NCI-H1105 (cell line): ENCODE measurements at regions not wholly inside any gene's neighbourhood (a gene's known extent, or its start where the extent isn't known, plus 50 kb on each side); places are given as distances from the start of the nearest gene placed in this dataset.

Experiments used
- DNase-seq: peaks from one replicate; lab custom pipeline; 2025; lab: John Stamatoyannopoulos, UW

DNA sequence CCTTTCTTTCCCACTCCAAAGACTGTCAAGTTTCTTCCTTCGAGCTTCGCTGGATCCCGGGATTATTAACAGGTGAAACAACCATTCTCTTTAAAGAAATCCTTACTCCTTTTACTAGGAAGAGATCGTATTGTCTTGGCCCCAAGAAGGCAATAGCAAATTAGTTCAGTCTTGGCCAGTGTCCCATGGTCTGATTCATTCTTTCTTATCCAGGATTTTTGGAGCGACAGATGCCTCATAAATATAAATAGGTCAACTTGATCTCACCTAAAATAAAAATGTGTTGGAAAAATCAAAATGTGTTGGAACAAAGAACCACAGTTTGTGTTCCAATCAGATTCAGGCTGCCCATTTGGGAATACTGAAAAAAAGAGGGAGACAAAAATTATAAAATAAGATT is 140.1 kb upstream of the TMEM108 start:
- DNase-seq, result no peak

GRCh38 chr3:132892956-132893355 is 145.2 kb upstream of the TMEM108 start:
- DNase-seq, result no peak

DNA sequence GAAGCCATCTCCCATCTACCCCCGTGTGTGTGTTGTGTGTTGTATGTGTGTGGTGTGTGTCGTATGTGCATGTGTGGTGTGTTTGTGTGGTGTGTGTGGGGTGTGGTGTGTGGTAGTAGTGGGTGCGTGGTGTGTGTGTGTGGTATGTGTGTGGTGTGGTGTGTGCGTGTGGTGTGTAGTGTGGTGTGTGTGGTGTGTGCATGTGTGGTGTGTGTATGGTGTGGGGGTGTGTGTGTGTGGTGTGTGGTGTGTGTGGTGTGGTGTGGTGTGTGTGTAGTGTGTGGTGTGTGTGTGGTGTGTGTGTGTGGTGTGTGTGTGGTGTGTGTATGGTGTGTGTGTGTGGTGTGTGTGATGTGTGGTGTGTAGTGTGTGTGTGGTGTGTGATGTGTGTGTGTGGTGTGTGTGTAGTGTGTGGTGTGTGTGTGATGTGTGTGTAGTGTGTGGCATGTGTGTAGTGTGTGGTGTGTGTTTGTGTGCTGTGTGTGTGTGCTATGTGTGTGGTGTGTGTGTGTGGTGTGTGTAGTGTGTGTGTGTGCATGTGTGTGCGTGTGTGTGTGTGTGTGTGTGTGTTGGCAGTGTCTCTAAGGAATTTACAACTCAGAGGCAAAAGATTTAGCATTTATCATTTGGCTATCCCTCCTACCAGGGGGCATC is 156.3 kb upstream of the TMEM108 start:
- DNase-seq, result no peak

DNA sequence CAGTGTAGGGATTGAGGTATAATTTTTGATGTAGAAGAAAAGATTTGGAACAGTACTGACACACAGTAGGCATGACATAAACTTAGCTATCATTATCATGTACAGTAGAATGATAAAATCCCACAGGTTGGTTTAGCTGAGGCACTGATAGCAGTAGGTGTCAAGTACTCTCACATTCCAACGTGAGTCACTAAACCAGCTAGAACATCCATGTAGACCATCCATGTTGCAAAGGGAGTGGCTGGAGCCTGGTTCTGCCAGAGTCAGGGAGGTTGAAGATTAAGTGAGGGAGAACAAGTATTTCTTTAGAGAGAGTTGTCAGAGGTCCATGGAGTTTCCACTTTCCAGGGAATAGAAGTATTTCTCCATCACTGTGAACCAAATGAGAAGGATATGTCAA is 157.2 kb upstream of the TMEM108 start:
- no peak for DNase-seq

- no peak for DNase-seq
Observed at GRCh38 chr3:132879656-132880055, 157.4 kb upstream of the NPHP3 start.

- no peak for DNase-seq
Observed at GRCh38 chr3:132874701-132875100, 152.5 kb upstream of the NPHP3 start.

DNA sequence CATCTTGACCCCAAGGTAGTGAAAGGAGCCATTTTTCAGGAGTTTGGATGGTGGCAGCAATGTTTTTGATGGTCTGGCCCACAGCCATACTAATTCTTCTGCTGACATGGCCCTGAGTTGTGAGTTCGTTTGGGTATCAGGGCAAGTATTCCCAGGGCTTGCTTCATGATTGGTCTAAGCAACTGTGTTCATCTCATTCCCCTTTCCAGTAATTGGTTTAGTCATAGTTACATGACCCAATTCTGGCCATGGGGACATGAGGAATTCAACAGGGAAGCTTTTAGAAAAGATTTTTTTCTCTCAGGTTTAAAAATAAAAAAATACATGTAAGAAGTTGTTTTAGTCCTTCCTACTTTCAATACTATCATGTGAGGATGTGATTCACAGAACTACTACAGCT is 150.5 kb upstream of the NPHP3 start:
- DNase-seq, result no peak

- DNase-seq, result no peak
Observed at GRCh38 chr3:132871956-132872355, 149.7 kb upstream of the NPHP3 start.

GRCh38 chr3:132870541-132870940 is 148.3 kb upstream of the NPHP3 start:
- DNase-seq, result peak; percentile 83

- DNase-seq, result no peak
Observed at GRCh38 chr3:132867956-132868355, 145.7 kb upstream of the NPHP3 start.

DNA sequence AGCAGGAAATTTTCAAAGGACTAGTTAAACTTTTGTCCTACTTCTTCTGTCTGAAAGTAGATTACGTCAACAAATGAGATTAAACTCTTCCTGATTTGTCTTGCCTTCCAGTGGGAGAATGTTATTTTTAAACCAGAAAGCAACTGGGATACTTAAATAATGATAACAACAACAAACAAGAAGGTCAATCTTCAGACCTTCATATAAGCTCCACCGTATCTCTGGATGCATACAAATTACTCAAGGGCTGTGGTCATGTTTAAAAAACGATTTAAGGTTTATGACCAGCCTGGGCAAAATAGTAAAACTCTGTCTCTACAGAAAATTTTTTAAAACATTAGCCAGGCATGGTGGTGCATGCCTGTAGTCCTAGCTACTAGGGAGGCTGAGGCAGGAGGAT is 145.3 kb upstream of the NPHP3 start:
- no peak for DNase-seq

GRCh38 chr3:132857317-132857716 is 135.1 kb upstream of the NPHP3 start:
- no peak for DNase-seq

GRCh38 chr3:132854856-132855535 is 132.8 kb upstream of the NPHP3 start:
- DNase-seq, result no peak

DNA sequence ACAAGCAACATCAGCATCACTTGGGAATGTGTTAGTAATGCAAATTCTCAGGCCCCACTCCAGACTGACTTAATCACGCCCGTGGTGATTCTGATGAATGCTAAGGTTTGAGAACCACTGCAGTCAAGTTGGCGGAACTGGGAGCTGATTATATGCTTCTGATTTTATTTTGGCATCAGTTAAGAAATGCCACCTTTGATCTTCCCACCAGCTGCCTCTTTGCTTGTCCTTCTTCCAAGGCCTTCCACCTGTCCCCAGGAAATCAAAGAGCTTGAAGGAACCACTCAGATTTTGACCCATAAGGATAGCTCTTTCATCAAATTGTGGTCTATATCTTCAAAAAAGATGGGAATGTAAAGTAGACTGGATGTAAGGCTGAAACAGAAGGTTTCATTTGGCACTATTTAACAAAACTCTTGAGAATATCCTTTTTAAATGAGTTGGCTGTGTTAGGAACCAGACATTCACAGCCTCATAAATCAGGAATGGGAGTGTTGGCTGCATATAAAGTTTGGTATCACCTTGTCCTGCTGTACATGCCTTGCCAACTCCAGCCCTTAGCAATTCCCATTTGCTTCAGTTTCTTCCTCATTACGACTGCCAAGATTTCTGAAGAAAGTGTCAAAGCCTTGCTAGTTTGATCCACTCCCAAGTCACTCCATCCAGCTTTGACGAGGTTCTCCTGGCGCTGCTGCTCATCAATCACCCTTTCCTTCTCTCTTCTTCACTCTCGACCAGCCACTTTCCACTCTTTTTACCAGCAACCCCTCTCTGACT is 125.8 kb upstream of the NPHP3 start:
- DNase-seq, result no peak

- DNase-seq, result no peak
Observed at GRCh38 chr3:132843851-132844553, 121.8 kb upstream of the NPHP3 start.

- no peak for DNase-seq
Observed at GRCh38 chr3:132843349-132843748, 121.1 kb upstream of the NPHP3 start.

GRCh38 chr3:132841621-132842020 is 119.4 kb upstream of the NPHP3 start:
- no peak for DNase-seq

DNA sequence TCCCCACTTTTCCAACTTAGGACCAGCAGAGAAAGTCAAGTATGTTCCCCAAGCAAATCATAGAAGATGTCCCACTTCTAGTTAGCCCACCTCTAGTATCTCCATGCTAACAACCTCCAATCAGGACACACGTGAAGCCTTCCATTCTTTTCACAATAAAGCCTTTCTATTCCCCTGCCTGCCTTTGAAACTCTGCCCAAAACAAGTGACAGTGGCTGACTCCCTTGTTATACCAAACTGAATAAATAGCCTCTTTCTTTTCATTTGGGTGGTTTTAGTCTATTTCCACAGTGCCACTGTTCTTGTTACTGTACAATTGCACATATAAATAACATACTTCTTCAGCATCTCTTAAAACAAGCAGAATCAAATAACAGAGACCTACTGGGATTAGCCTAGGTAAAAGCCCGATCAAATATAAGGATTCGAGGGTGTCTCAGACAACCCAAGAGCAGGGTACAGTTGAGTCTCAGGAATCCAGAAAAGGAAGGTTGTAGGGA is 118.0 kb upstream of the NPHP3 start:
- no peak for DNase-seq

GRCh38 chr3:132838477-132838876 is 116.3 kb upstream of the NPHP3 start:
- no peak for DNase-seq

DNA sequence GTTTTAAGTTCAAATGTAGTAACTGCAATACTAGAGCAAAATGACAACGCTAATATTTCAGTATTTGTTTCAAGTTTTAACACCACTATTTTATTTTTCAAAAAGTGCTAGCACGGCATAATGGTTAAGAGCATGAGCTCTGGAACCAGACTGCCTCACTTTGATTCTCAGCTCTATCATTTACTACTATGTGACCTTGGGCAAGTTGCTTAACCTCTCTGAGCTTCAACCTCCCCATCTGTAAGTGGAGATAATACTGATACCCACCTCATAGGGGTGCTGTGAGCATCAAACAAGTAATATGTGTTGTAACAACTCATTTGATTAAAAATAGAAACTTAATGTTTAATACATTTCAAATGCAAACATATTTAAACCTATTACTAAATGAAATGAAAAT is 115.4 kb upstream of the NPHP3 start:
- DNase-seq, result no peak

DNA sequence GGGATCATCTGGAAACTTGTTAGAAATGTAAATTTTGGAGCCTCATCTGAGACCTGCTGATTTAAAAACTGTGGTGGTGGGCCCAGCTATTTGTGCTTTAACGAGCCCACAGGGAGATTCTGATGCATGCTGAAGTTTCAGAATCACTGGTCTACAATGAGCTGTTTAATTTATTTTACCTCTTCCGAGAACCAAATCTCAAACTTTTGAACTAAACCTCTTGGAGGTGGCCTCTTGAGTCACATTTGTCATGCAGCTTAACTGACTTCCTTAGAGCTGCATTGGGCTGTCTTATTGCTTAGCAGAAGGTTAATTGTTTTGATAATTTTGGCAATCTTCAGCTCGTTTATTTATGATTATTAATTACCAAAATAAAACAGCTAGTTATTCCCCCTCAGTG is 112.1 kb upstream of the NPHP3 start:
- DNase-seq, result no peak

- no peak for DNase-seq
Observed at GRCh38 chr3:132829101-132829500, 106.9 kb upstream of the NPHP3 start.
